GM20000 (cell line): ENCODE measurements at regions not wholly inside any gene's neighbourhood (a gene's known extent, or its start where the extent isn't known, plus 50 kb on each side); places are given as distances from the start of the nearest gene placed in this dataset.
"Not testable (repeated sequence)": the region's sequence is repeated elsewhere in the genome, so short reads cannot be mapped to it uniquely, and the experiment has no call there.

Experiments used
- DNase-seq: peaks from one replicate; pipeline ENCODE4 v3.0.0; 2012; ENCODE audit warnings: low spot score
- CTCF ChIP-seq: IDR thresholded peaks from 2 replicates; pipeline ENCODE4 v1.5.1; 2012; ENCODE audit warnings: mild to moderate bottlenecking, control low read depth; ENCODE audit errors: extremely low read depth, missing control alignments

DNA sequence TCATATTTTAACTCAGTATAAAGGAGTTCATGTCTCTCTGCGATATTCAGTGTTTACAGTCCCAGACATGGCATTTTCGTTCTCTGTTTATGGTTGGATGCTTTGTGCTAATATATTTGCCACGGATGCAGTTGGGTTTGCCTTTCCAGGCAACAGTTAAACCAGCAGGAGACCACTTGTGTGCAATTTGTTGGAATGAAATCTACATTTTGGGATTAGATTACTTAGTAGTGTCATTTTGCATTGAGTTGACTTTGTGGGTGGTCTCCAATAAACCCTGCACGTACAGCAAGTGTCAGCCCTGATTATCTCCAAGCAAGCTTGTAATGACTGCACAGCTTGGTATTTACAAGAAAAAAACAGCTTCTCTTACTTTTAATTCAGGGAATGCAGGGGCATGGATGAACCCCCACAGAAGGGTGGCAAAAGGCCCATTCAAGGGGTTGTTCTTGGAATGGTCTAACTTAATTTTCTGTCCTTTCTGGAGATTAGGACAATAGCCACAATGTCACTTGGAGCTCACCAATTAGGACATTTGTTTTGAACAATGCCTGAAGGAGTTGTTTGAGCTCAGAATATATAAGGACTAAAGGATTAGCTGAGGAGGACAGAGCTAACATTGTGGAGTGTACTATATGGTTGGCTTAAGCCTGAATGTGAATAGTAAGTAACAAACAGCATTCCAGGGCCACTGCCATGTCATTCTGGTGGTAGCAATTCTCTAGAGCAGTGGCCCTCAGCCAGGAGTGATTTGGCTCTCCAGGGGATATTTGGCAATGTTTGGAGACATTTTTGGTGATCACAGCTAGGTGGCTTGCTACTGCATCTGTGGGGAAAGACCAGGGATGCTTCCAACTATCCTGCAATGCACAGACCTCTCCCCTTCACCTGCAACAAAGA lies 121.5 kb downstream of the SLC4A3 start:
- no peak for DNase-seq

GRCh38 chr2:219751121-219751520 lies 123.7 kb downstream of the SLC4A3 start:
- DNase-seq: not testable (repeated sequence)

More for the DNA sequence above, 121.5 kb downstream of the SLC4A3 start:
- no peak for TF ChIP-seq CTCF

- no peak for TF ChIP-seq CTCF
- DNase-seq: no peak
Observed at GRCh38 chr2:219752726-219753125, 125.3 kb downstream of the SLC4A3 start.

- no peak for TF ChIP-seq CTCF
- no peak for DNase-seq
Observed at GRCh38 chr2:219758907-219759680, 131.7 kb downstream of the SLC4A3 start.

DNA sequence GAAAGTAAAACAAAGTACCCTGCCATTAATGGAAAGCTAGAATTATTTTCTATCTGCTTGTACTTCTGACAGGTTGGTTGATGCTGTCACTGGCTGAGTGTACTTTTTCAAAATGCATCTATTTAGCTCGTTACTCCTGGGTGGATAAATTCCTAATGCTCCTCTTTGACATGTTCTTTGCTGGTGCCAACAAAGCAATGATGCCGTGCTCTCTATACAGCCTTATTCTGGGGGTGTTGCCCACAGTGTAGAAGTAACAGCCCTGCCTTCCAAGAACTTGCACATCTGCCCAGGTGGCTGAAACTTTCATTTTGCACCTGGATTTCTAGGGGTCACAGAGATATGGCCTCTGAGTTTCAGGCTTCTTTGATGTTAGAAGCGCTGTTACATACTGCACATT lies 132.4 kb downstream of the SLC4A3 start:
- no peak for TF ChIP-seq CTCF
- DNase-seq: no peak

DNA sequence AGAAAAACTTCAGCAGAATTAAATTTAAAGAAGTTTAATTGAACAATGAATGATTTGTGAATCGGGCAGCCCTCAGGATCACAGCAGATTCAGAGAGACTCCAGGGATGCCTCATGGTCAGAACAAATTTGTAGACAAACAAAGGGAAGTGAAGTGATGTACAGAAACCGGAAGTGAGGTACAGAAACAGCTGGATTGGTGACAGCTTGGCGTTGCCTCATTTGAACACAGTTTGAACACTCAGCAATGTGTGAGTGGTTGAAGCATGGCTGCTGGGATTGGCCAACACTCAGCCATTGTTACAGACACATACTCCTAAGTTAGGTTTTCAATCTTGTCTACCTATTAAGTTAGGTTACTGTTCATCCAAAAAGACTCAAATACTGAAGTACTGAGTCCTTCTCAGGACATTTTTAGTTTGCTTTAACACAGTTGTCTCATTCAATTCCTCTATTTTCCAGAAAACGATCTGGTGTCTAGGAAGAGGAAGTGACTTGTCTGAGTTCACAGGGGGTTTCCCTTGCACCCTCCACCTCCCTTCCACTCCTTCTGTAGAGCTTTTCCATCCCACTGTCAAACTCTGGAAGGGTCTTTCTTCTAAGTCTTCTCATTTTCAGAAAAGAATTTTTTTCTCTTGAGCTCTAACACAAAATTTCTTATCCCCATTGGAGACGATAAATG lies 137.9 kb downstream of the SLC4A3 start:
- no peak for DNase-seq
- no peak for TF ChIP-seq CTCF

- TF ChIP-seq CTCF: no peak
- DNase-seq: no peak
Observed at GRCh38 chr2:219766658-219767057, 139.2 kb downstream of the SLC4A3 start.
